H1 (cell line): ENCODE measurements at regions not wholly inside any gene's neighbourhood (a gene's known extent, or its start where the extent isn't known, plus 50 kb on each side); places are given as distances from the start of the nearest gene placed in this dataset.

Source experiments
- ASH2L ChIP-seq: fragments of 200-600, 300-600 bp; sonication (generic); IDR thresholded peaks from one replicate; pipeline ENCODE4 v1.7.1; 2017; ENCODE audit warnings: low read length
- CTCF ChIP-seq, 3 experiments: IDR thresholded peaks; 1 replicate in 2 of 3; 2 replicates in 1 of 3; pipeline versions ENCODE4 v1.5.1 to v1.6.1; 2011; ENCODE audit warnings: low read length in 3 of 3, mild to moderate bottlenecking in 3 of 3, inconsistent platforms in 2 of 3, low read depth in 1 of 3, moderate library complexity in 1 of 3; ENCODE audit not compliant: insufficient read depth in 1 of 3; ENCODE audit errors: control extremely low read depth in 1 of 3

GRCh38 chr21:15256996-15257395 lies 192.2 kb upstream of the NRIP1 start:
- no peak for TF ChIP-seq CTCF (IDR thresholded peaks at IDR 0.05; ENCODE audit: control extremely low read depth in 1 of 3, insufficient read depth in 1 of 3, low read depth in 1 of 3, low read length in 3 of 3)
- TF ChIP-seq ASH2L, result no peak
